ENCODE measurements at regions not wholly inside any gene's neighbourhood (a gene's known extent, or its start where the extent isn't known, plus 50 kb on each side); places are given as distances from the start of the nearest gene placed in this dataset.

GRCh38 chr4:178293601-178294000 is 851.4 kb upstream of the AGA start:
- intact Hi-C loops (cut with micrococcal nuclease; ENCODE audit: unreplicated experiment) = no loop called here
- CTCF ChIA-PET = no interaction called here
- no peak for DNase-seq (ENCODE audit: low spot score)
- POLR2A ChIA-PET (ENCODE audit: low non-redundant PET) = no interaction called here
- Histone ChIP-seq H3K27me3 (replicated peaks; ENCODE audit: insufficient read depth, low read depth, low read length, poor library complexity) (peaks cover 6% of the 10 kb centered on the region), H3K4me1 (ENCODE audit: insufficient read depth, low read length, poor library complexity, severe bottlenecking) (no peaks in the 10 kb centered on the region), H3K9me3 (ENCODE audit: low read depth, low read length, poor library complexity, severe bottlenecking) (no peaks in the 10 kb centered on the region), H3K4me3 (ENCODE audit: low read depth, low read length, poor library complexity, severe bottlenecking) (no peak overlapping the region), H3K36me3 (ENCODE audit: insufficient read depth, low read length, poor library complexity, severe bottlenecking) (no peaks in the 10 kb centered on the region), H3K27ac (ENCODE audit: low read depth, low read length, poor library complexity, severe bottlenecking) (no peak overlapping the region)
- BruUV-seq (replicated peaks) = no TSS peak
- TF ChIP-seq, protein P1, sequence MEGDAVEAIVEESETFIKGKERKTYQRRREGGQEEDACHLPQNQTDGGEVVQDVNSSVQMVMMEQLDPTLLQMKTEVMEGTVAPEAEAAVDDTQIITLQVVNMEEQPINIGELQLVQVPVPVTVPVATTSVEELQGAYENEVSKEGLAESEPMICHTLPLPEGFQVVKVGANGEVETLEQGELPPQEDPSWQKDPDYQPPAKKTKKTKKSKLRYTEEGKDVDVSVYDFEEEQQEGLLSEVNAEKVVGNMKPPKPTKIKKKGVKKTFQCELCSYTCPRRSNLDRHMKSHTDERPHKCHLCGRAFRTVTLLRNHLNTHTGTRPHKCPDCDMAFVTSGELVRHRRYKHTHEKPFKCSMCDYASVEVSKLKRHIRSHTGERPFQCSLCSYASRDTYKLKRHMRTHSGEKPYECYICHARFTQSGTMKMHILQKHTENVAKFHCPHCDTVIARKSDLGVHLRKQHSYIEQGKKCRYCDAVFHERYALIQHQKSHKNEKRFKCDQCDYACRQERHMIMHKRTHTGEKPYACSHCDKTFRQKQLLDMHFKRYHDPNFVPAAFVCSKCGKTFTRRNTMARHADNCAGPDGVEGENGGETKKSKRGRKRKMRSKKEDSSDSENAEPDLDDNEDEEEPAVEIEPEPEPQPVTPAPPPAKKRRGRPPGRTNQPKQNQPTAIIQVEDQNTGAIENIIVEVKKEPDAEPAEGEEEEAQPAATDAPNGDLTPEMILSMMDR (conservative IDR thresholded peaks at IDR 0.05; ENCODE audit: low read depth, low read length) = no peak
- no peak for TF ChIP-seq EZH2 (IDR thresholded peaks at IDR 0.05; ENCODE audit: borderline replicate concordance, low read depth, low read length, poor library complexity, severe bottlenecking)

- ChIA-PET CTCF (no interaction called here), POLR2A (ENCODE audit: low non-redundant PET) (no interaction called here)
- intact Hi-C loops (cut with micrococcal nuclease; ENCODE audit: unreplicated experiment) = no loop called here
- Histone ChIP-seq H3K4me1 (ENCODE audit: insufficient read depth, low read length, poor library complexity, severe bottlenecking) (no peaks in the 10 kb centered on the region), H3K4me3 (ENCODE audit: low read depth, low read length, poor library complexity, severe bottlenecking) (no peak overlapping the region), H3K27me3 (replicated peaks; ENCODE audit: insufficient read depth, low read depth, low read length, poor library complexity) (peaks cover 6% of the 10 kb centered on the region), H3K9me3 (ENCODE audit: low read depth, low read length, poor library complexity, severe bottlenecking) (no peaks in the 10 kb centered on the region), H3K27ac (ENCODE audit: low read depth, low read length, poor library complexity, severe bottlenecking) (no peak overlapping the region), H3K36me3 (ENCODE audit: insufficient read depth, low read length, poor library complexity, severe bottlenecking) (no peaks in the 10 kb centered on the region)
- DNase-seq (ENCODE audit: low spot score) = no peak
- TF ChIP-seq, protein P1 (conservative IDR thresholded peaks at IDR 0.05; ENCODE audit: low read depth, low read length) = no peak
- no peak for TF ChIP-seq EZH2 (IDR thresholded peaks at IDR 0.05; ENCODE audit: borderline replicate concordance, low read depth, low read length, poor library complexity, severe bottlenecking)
- BruUV-seq (replicated peaks) = no TSS peak
Observed at GRCh38 chr4:178296669-178297068, 854.4 kb upstream of the AGA start.

DNA sequence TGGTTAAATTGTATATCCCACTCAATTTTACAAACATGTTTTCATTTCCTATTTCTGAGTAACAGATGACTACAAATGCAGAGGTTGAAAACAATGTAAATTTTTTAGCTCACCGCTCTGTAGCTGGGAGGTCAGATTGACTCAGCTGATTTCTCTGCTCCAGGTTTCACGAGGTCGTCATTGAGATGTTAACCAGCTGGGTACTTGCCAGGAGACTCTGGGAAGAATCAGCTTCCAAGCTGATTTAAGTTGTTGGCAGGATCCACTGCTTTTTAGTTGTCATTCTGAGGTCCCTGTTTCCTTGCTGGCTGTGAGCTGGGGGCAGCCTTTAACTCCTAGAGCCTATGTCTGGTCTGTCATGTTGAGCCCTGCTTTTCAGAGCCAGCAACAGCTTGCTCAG is 864.3 kb upstream of the AGA start:
- no peaks in the 10 kb centered on the region for H3K9me3 ChIP-seq (ENCODE audit: low read depth, low read length, poor library complexity, severe bottlenecking)
- TF ChIP-seq, protein P1 (conservative IDR thresholded peaks at IDR 0.05; ENCODE audit: low read depth, low read length) = no peak
- no peak for TF ChIP-seq EZH2 (IDR thresholded peaks at IDR 0.05; ENCODE audit: borderline replicate concordance, low read depth, low read length, poor library complexity, severe bottlenecking)
- CTCF ChIA-PET = no interaction called here
- H3K27me3 ChIP-seq (replicated peaks; ENCODE audit: insufficient read depth, low read depth, low read length, poor library complexity) = no peaks in the 10 kb centered on the region
- no TSS peak for BruUV-seq (replicated peaks)
- no peak overlapping the region for H3K4me3 ChIP-seq (ENCODE audit: low read depth, low read length, poor library complexity, severe bottlenecking)
- intact Hi-C loops (cut with micrococcal nuclease; ENCODE audit: unreplicated experiment) = no loop called here
- peak; percentile 0 for DNase-seq (ENCODE audit: low spot score)
- POLR2A ChIA-PET (ENCODE audit: low non-redundant PET) = no interaction called here
- H3K27ac ChIP-seq (ENCODE audit: low read depth, low read length, poor library complexity, severe bottlenecking) = no peak overlapping the region
- H3K36me3 ChIP-seq (ENCODE audit: insufficient read depth, low read length, poor library complexity, severe bottlenecking) = no peaks in the 10 kb centered on the region
- H3K4me1 ChIP-seq (ENCODE audit: insufficient read depth, low read length, poor library complexity, severe bottlenecking) = no peaks in the 10 kb centered on the region
